ENCODE measurements at regions not wholly inside any gene's neighbourhood (a gene's known extent, or its start where the extent isn't known, plus 50 kb on each side); places are given as distances from the start of the nearest gene placed in this dataset.

DNA sequence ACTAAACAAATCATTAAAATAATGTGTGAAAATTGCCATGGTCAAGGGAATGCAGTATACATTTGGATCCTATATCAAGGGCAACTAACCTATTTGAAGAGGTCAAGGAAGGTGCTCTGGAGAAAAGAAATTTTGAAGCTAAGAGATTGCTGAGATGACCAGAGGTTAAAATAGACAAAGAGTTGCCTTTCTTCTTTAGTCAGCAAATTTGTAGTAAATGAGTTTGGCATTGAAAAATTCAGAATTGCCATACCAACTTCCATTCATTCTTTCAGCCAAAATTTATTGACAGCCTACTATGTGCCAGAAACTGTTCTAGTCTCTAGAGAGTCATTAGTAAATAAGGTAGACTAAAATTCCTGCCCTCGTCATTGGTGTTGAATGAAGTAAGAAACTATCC, 396.2 kb downstream of the BCL11A start:
- TF ChIP-seq, protein P1, sequence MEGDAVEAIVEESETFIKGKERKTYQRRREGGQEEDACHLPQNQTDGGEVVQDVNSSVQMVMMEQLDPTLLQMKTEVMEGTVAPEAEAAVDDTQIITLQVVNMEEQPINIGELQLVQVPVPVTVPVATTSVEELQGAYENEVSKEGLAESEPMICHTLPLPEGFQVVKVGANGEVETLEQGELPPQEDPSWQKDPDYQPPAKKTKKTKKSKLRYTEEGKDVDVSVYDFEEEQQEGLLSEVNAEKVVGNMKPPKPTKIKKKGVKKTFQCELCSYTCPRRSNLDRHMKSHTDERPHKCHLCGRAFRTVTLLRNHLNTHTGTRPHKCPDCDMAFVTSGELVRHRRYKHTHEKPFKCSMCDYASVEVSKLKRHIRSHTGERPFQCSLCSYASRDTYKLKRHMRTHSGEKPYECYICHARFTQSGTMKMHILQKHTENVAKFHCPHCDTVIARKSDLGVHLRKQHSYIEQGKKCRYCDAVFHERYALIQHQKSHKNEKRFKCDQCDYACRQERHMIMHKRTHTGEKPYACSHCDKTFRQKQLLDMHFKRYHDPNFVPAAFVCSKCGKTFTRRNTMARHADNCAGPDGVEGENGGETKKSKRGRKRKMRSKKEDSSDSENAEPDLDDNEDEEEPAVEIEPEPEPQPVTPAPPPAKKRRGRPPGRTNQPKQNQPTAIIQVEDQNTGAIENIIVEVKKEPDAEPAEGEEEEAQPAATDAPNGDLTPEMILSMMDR (conservative IDR thresholded peaks at IDR 0.05) = no peak
- no peak for TF ChIP-seq EZH2 (IDR thresholded peaks at IDR 0.05; ENCODE audit: low read depth)

All from PC-9 (cell line).